A673 (cell line): ENCODE measurements at regions not wholly inside any gene's neighbourhood (a gene's known extent, or its start where the extent isn't known, plus 50 kb on each side); places are given as distances from the start of the nearest gene placed in this dataset.

ENCODE experiments used
- BruUV-seq: library from RNA; stranded (reverse); fragments of 400-500 nt; replicated peaks from 2 replicates; lab custom pipeline; 2021; lab: Mats Ljungman, UMichigan
- CTCF ChIA-PET: fragments of 300-600 bp; sonication (Branson Sonifier 250); formaldehyde crosslinking; loops from one replicate; lab custom pipeline; 2022; ENCODE audit warnings: antibody characterized with exemption; lab: Charles Lee
- POLR2A ChIA-PET: fragments of 300-600 bp; sonication (Branson Sonifier 250); formaldehyde crosslinking; loops from one replicate; lab custom pipeline; 2022; ENCODE audit warnings: antibody characterized with exemption; ENCODE audit not compliant: low non-redundant PET; lab: Charles Lee
- DNase-seq: peaks from one replicate; pipeline ENCODE4 v3.0.0-alpha.2; 2015; ENCODE audit warnings: low spot score
- H3K27ac ChIP-seq: fragments of 200-600 bp; sonication (generic); 2 replicates; pipeline ENCODE4 v1.5.1; 2016; ENCODE audit warnings: mixed run types, low read depth, mild to moderate bottlenecking, mixed read lengths, antibody characterized with exemption, low read length; ENCODE audit not compliant: poor library complexity, severe bottlenecking
- H3K27me3 ChIP-seq: fragments of 200-600 bp; sonication (generic); replicated peaks from 2 replicates; pipeline ENCODE4 v1.6.1; 2017; ENCODE audit warnings: mixed run types, low read depth, mild to moderate bottlenecking, mixed read lengths, antibody characterized with exemption, low read length; ENCODE audit not compliant: insufficient read depth, poor library complexity
- H3K36me3 ChIP-seq: fragments of 200-600 bp; sonication (generic); 2 replicates; pipeline ENCODE4 v1.6.1; 2016; ENCODE audit warnings: mixed run types, mild to moderate bottlenecking, mixed read lengths, antibody characterized with exemption, low read length; ENCODE audit not compliant: insufficient read depth, poor library complexity, severe bottlenecking
- H3K4me1 ChIP-seq: fragments of 200-600 bp; sonication (generic); 2 replicates; pipeline ENCODE4 v1.6.1; 2017; ENCODE audit warnings: mixed run types, mild to moderate bottlenecking, mixed read lengths, antibody characterized with exemption, low read length; ENCODE audit not compliant: insufficient read depth, poor library complexity, severe bottlenecking
- H3K4me3 ChIP-seq: fragments of 200-600 bp; sonication (generic); 2 replicates; pipeline ENCODE4 v1.5.1; 2016; ENCODE audit warnings: low read depth, mixed run types, mild to moderate bottlenecking, mixed read lengths, low read length; ENCODE audit not compliant: poor library complexity, severe bottlenecking
- H3K9me3 ChIP-seq: fragments of 200-600 bp; sonication (generic); 2 replicates; pipeline ENCODE4 v1.6.1; 2016; ENCODE audit warnings: mixed run types, low read depth, mild to moderate bottlenecking, mixed read lengths, antibody characterized with exemption, low read length; ENCODE audit not compliant: poor library complexity, severe bottlenecking
- CTCF ChIP-seq: fragments of 300-800, 200-600 bp; sonication (generic); conservative IDR thresholded peaks from 2 replicates; pipeline ENCODE4 v1.5.1; 2017; ENCODE audit warnings: low read depth, mild to moderate bottlenecking, antibody characterized with exemption, low read length, moderate library complexity, mixed read lengths
- EZH2 ChIP-seq: fragments of 200-600 bp; sonication (generic); IDR thresholded peaks from 2 replicates; pipeline ENCODE4 v1.6.1; 2017; ENCODE audit warnings: borderline replicate concordance, low read depth, mild to moderate bottlenecking, mixed read lengths, antibody characterized with exemption, low read length; ENCODE audit not compliant: poor library complexity, severe bottlenecking
- intact Hi-C: fragments of 100-400 bp; cut with micrococcal nuclease; formaldehyde crosslinking; loops from one replicate; pipeline ENCODE4 v1.10.0; 2022; ENCODE audit not compliant: unreplicated experiment

GRCh38 chr2:121014876-121015275 lies 270.1 kb downstream of the TFCP2L1 start:
- Histone ChIP-seq H3K27me3 (no peaks in the 10 kb centered on the region), H3K9me3 (peaks cover 4% of the 10 kb centered on the region), H3K4me1 (no peaks in the 10 kb centered on the region), H3K27ac (no peak overlapping the region), H3K36me3 (no peaks in the 10 kb centered on the region), H3K4me3 (no peak overlapping the region)
- intact Hi-C loops = no loop called here
- BruUV-seq = no TSS peak
- DNase-seq = no peak
- TF ChIP-seq EZH2 = no peak
- no peak for TF ChIP-seq CTCF
- ChIA-PET CTCF (no interaction called here), POLR2A (no interaction called here)

- TF ChIP-seq CTCF = no peak
- TF ChIP-seq EZH2 = no peak
- CTCF ChIA-PET = no interaction called here
- BruUV-seq = no TSS peak
- no peak overlapping the region for H3K27ac ChIP-seq
- peaks cover 4% of the 10 kb centered on the region for H3K9me3 ChIP-seq
- H3K27me3 ChIP-seq = no peaks in the 10 kb centered on the region
- intact Hi-C loops = no loop called here
- DNase-seq = no peak
- no peak overlapping the region for H3K4me3 ChIP-seq
- H3K4me1 ChIP-seq = no peaks in the 10 kb centered on the region
- POLR2A ChIA-PET = interaction anchor here (0.7 kb wide), 1 partner anchor 10 kb away, joined by 3 read pairs; no protein-coding TSS in a partner anchor
- no peaks in the 10 kb centered on the region for H3K36me3 ChIP-seq
Measured at GRCh38 chr2:121015971-121016485, 269.0 kb downstream of the TFCP2L1 start.

- POLR2A ChIA-PET = no interaction called here
Measured at GRCh38 chr2:121017396-121017795, 267.6 kb downstream of the TFCP2L1 start.

More at GRCh38 chr2:121017396-121017795, 267.6 kb downstream of the TFCP2L1 start:
- intact Hi-C loops = no loop called here
- peaks cover 4% of the 10 kb centered on the region for H3K9me3 ChIP-seq
- no TSS peak for BruUV-seq
- no peaks in the 10 kb centered on the region for H3K36me3 ChIP-seq
- H3K27ac ChIP-seq = no peak overlapping the region
- TF ChIP-seq EZH2 (no peak), CTCF (no peak)
- H3K4me1 ChIP-seq = no peaks in the 10 kb centered on the region
- H3K4me3 ChIP-seq = no peak overlapping the region
- no peak for DNase-seq
- CTCF ChIA-PET = no interaction called here
- H3K27me3 ChIP-seq = no peaks in the 10 kb centered on the region
